HG03521 (cell line): ENCODE measurements at regions not wholly inside any gene's neighbourhood (a gene's known extent, or its start where the extent isn't known, plus 50 kb on each side); places are given as distances from the start of the nearest gene placed in this dataset.
A peak's percentile ranks its signal among the peaks of the same experiment; 100 is the strongest.
"Not testable (repeated sequence)": the region's sequence is repeated elsewhere in the genome, so short reads cannot be mapped to it uniquely, and the experiment has no call there.

ENCODE experiments used
- ATAC-seq: cut with Tn5 transposase; IDR thresholded peaks from one replicate; pipeline ENCODE4 v1.9.1; 2021; ENCODE audit warnings: mild to moderate bottlenecking, moderate library complexity; ENCODE audit not compliant: unreplicated experiment

DNA sequence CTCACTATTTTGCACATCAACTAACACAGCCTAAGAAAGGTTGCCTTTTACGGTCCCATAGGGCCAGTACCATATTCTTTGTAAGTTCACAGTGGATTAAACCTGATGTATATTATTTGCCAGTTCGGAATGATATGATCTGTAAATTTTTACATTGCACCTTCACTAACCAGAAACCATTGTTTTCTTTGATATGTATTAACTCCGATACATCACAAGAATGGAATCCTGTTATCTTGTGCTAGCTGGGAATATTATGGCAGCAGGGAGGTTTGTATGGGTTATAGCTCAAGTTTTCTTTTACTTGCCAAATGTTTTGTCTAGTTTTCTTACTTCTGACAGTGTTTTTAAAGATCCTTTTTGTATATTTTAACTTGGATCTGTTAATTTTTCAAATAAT lies 51.4 kb upstream of the S1PR1 start:
- ATAC-seq: no peak

DNA sequence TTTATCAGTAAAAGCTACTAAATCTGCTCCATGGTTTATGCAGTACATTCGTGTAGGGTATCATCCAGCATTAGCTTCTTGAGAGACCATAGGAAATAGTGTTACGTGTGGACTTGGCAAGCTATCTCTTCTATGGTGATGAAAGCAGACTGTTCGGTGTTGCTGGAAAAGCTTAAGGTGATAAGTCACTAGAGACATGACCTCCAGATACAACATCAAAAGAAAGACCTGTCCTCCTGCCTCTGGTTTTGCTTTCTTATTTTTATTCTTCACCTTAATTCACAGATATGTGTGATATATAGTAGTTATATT lies 53.5 kb upstream of the S1PR1 start:
- no peak for ATAC-seq

GRCh38 chr1:101182627-101183387 lies 54.0 kb upstream of the S1PR1 start:
- no peak for ATAC-seq

- ATAC-seq: no peak
These were observed 54.9 kb upstream of the S1PR1 start for GRCh38 chr1:101181930-101182329.

DNA sequence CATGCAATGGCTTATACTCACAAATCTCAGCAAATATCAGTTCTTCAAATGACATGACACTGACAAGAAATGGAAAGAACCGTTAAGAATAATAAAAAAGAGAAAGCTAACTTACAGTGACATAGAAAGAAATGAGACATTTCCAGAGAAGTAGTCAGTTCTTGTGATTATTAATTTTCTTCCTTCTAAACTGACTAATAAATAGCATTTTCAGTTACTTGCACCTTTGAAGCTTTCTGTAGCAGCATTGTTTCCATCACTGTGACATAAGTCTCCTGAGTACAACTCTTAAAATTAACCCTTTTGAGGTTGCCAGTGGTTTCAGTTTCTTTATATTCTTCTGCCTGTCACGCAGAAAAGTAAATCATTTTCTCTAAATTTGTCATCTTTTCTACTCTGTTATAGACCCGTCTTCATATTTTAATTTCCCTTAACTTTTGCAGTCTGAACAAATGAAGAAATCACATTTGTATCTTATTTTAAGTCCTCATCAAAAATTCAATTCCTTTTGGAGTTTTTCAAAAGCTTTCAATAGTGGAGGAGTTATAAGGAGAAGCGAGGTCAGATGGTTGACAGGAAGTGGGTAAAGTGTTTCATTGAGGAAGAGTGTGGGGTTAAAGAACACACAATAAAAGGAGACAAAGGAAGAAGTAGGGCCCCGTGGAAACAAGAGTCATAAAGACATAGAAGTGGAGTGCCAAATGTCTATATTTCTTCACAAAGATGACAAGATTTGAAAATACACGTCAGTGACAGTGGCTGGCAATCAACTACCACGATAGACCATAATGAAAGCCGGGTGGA lies 57.9 kb upstream of the S1PR1 start:
- peak; percentile 91 for ATAC-seq

- no peak for ATAC-seq
These were observed 58.5 kb upstream of the S1PR1 start for GRCh38 chr1:101178341-101178687.

DNA sequence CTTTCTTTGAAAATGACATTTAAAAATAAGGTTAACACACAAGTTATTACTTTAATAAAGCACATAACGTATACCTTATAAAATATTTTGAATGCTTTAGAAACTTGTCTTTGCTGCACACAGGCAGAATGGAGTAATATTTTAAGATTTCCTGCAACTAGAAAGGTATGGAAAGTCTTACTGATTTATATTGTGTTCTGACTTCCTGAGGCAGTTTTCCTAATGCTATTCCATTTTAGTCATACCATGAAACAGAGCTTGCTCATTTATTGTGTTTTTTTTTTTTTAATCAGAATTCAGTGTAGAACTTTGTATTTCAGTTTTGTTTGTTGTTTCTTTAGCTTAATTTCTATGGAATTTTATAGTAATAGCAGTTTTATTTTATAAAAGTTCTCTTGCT lies 60.9 kb upstream of the S1PR1 start:
- no peak for ATAC-seq

- ATAC-seq: no peak
These were observed 61.4 kb upstream of the S1PR1 start for GRCh38 chr1:101175466-101175865.

DNA sequence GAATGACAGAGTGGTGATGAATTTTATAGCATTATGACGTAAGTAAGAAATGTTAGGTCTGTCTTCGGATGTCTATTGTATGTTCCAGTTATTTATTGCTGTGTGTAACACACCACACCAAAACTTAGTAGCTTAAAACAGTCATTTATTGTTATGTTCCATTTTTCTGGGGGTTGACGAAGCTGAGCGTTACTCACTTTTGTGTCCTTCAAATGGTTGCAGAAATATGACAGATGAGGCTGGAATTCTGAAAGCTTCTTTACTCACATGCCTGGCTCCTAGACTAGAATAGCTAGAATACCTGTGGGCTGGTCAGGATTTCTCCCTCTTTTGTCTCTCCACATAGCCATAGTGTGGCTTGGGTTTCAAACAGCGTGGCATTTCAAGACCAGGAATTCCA lies 62.1 kb upstream of the S1PR1 start:
- no peak for ATAC-seq

DNA sequence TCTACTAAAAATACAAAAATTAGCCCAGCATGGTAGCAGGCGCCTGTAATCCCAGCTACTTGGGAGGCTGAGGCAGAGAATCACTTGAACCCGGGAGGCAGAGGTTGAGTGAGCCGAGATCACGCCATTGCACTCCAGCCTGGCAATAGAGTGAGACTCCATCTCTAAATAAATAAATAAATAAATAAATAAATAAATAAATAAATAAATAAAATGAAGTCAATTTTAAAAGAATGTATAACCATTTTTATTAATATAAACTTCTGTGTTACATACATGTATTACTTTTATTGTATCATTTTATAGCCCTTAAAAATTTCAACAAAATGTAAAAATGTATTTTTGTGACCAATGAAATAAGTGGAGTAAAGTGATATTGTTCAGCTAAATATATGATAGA lies 62.5 kb upstream of the S1PR1 start:
- ATAC-seq: not testable (repeated sequence)

DNA sequence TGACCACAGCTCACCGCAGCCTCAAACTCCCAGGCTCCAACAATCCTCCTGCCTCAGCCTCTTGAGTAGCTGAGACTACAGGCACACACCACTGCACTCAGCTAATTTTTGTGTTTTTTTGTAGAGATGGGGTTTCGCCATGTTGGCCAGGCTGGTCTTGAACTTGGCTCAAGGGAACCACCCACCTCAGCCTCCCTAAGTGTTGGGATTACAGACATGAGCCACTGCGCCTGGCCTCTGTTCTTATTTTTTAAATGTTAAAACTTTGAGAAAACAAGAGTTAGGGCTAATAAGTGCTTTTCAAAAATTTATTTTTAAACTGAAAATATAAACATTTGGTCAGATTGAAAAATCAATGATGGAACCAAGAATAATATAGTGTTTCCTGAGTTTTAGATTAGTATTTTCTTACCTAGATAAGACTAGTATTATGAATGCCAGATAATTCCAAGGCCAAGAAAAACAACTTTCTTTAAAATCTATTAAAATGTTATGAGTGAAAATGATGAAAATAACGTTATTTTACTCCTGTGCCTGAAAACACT lies 66.2 kb upstream of the S1PR1 start:
- no peak for ATAC-seq

DNA sequence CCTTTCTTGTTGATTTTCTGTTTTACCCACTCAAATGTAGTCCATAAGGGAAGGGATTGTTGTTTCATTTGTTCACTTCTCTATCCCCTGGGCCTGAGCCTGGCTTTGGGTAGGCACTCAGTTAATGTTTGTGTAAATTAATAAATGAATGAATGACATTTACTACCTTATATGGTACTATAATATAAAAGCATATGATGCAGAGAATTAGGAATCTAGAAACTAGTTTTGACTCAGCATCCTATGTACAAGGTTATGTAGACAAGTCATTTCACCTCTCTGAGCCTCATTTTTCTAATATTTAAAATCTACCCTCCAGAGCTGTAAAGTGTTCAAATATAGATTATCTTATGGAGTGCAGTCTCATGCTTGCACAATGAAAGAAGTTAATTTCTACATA lies 68.9 kb upstream of the S1PR1 start:
- peak; percentile 61 for ATAC-seq

DNA sequence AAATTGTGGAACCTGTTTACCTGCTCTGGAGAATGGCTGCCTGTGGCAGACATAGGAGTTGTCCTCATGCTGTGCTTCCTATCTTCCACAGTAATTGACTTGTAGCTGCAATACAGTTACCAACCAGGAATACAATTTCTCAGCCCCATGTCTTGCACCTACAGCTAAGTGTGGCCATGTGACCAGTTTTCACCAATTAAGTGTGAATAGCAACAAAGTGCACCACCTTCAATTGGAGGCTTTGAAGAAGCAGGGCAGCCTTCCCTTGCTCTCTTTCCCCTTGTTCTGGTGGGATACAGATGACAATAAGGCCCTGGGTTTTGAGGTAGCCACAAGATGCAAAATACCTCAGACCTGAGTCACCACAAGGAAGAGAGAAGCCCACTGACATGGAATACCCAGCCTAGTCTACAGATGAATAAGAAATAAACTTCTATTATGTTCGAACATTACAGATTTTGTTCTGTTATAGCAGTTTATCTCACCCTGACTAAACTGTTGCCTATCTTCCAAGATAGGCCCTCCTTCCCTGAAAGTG lies 70.2 kb upstream of the S1PR1 start:
- ATAC-seq: no peak

DNA sequence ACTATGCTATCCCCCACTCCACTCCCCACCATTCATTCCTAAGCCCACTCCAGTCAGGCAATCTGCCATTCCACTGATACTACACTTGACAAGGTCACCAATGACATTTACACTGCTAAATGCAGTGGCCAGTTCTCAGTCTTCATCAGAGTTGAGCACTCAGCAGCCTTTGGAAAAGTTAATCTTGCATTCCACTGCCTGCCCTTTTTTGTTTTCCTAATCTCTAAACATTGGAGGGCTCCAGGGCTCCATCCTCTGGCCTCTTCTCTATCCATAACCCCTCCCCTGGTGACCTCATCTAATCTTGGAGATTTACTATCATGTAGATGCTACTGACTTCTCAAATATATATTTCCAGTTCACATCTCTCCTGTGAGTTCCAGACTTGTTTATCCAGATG lies 70.9 kb upstream of the S1PR1 start:
- ATAC-seq: no peak

- ATAC-seq: no peak
These were observed 71.3 kb upstream of the S1PR1 start for GRCh38 chr1:101165532-101165931.

GRCh38 chr1:101164776-101165175 lies 72.0 kb upstream of the S1PR1 start:
- ATAC-seq: no peak

GRCh38 chr1:101162736-101163735 lies 73.8 kb upstream of the S1PR1 start:
- ATAC-seq: no peak

- ATAC-seq: no peak
These were observed 74.5 kb upstream of the S1PR1 start for GRCh38 chr1:101162300-101162699.

DNA sequence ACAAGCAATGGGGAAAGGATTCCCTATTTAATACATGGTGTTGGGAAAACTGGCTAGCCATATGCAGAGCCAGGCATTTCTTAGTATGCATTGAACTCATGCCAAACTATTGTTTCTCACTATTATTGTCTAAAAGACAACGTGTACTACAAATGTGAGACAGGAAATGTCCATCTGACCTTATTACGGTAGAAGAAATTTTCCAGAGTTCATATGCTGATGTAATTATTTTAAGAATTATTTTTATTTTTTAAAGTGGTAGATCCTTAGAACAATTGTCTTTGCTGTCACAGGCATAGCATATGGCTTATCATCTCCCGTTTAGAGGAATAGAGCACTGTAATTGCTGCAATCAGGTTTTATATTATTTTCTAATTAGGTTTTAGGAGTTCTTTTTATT lies 75.2 kb upstream of the S1PR1 start:
- no peak for ATAC-seq

DNA sequence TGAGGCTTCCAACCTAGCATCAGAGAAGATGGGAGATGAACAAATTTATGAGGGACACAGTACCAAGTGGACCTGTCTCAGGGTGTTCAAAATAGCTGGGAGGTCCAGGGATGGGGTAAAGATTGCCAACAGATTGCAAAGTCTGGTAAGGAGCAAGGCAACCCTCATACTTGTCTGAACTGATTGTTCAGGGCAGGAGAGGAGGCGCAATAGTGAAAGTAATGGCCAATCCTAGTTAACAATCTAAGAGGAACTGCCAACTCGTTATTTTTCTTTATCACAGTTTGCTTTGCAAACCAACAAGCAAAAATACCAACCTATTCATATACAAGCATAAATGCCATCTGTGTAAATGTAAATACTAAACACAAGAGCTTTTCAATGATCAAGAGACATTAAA lies 78.4 kb upstream of the S1PR1 start:
- no peak for ATAC-seq

DNA sequence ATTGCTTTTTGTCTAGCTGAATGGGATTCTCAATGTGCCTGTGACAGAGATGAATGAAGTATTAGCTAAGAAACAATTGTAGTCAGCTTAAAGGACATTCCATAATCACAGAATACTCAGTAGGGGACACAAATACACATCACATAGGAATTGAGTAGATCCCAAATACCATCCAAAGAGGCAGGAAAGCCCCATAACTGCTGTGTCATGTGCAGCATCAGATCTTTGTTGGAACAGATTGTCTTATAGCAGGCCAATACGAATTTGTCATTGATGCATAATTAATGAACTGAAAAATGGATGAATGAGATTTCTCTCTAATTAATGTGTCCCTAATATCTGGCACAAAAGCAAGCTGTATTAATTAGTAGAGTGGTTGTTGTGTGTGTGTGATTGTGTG lies 82.3 kb upstream of the S1PR1 start:
- ATAC-seq: no peak
